ENCODE measurements at regions not wholly inside any gene's neighbourhood (a gene's known extent, or its start where the extent isn't known, plus 50 kb on each side); places are given as distances from the start of the nearest gene placed in this dataset.
A peak's percentile ranks its signal among the peaks of the same experiment; 100 is the strongest.
"Not testable (repeated sequence)": the region's sequence is repeated elsewhere in the genome, so short reads cannot be mapped to it uniquely, and the experiment has no call there.

DNA sequence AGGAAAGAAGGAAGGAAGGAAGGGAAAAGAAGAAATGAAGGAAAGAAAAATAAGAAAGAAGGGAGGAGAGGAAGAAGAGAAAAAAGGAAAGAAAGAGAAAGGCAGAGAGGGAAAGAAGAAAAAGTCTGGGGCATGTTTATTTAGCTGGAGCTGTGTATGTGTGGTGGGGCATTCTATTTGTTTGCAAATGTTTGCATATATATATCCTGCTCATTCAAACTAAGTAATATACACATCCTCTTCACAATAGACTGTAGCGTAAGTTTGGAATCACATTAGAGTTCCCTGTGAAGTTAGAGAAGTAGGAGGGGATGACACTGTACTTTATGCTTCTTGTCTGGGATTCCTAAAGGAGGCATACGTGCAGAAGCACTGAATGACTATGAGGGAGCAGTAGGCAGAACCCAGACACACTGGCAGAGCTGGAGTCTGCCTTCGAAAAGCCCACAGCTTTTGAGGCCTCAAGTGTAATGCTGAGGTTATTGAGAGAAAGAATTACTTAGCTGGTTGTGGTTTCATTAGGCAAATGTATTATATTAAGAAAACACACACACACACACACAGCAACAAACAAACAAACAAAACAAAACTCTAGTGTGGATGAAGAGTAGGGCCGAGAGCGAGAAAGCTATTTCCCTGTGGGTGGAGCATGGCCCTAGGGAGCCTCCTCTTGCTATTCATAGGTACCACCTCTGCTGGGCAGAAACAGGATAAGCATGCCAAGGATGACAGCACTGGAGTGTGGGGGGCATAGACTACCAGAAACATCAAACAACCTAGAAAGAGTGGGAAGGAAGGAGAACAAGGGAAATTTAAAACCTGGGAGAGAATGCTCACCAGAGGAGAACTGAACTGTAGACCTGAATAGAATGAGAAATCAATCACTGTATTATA, 905.1 kb upstream of the NXPH2 start:
- no peak for DNase-seq

DNA sequence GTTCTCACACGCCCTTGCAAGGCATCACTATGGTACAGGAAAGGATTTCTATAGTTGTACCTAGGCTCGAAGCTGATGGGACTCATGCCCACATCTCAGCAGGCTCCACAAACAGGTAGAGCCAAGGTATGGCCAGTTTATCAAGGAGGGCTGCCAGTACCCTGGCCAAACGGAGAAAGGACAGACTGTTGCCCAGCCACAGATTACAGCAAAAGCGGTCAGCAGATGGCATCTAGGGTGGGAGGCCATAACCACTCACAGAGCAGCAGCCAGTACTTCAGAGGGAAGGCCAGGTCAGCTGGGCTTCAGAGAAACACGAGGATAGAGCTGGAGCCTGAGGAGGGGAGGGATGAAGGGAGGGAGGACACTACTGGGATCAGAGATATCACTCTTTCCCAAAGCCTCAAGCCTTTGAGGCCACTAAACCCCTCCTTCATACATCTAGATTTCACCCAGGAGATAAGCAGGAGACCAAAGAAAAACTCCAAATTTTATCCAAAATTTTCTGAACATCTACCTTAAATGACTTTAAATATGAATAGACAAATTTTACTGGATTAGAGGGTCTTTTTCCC, 904.2 kb upstream of the NXPH2 start:
- DNase-seq = no peak

DNA sequence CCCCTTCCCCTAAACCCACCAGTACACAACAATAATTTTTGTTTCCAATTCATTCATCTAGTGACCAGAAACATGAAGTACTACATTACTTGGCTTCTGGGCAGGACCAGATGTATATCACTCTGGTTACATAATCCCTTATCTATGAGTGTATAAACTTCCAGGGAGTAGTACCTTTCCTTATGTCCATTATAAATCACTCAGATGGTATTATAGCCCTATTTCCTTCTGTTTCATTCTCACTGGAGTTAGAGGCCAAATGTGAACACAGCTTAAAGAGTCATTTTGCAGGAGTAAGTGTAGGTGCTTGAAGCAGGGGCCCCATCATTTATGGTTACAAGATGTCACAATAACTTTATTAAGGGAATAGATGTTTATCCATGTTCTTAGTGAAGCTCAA, 894.4 kb upstream of the NXPH2 start:
- no peak for DNase-seq

DNA sequence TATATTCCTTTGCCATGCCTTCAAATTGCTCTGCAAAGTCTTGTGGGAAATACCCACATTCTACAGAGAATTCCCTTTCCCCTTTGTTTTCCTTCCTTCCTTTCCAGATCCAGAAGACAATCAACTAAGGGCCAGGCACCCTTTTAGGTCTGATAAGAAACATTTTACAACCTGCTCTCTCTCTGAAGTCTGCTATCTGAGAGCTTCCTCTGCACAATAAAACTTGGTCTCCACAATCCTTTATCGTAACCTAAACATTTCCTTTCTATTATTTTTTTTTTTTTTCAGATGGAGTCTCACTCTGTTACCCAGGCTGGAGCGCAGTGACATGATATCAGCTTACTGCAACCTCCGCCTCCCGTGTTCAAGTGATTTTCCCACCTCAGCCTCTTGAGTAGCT, 893.3 kb upstream of the NXPH2 start:
- not testable (repeated sequence) for DNase-seq

DNA sequence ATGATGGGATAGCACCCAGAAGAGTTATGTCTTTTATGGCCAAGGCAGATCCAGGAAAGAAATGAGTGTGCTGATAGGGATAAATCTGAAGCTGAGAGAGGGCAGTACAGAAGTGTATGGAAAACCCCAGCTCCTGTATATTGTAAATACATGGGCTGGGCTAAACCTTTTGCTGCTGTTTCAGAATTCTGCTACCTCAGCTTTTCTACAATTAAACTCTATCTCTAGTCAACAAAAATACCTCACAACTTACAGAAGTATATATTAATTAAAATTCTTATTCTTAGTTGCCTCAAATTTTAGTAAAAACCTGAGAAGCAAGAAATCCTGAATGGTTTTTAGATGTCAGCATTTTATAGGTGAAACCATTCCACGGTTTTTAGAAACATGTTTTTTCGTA, 889.5 kb upstream of the NXPH2 start:
- no peak for DNase-seq

DNA sequence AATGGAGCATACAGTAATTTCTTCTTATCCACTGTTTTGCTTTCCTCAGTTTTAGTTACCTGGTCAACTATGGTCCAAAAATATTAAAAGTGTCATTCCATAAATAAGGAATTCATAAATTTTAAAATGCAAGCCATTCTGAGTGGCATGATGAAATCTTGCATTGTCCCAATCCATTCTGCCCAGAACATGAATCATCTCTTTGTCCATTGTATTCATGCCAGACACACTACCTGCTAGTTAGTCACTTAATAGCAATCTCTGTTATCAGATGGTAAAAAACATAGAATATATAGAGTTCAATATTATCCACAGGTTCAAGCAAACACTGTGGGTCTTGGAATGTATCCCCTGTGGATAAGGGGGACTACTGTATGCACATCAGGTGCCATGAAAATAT, 872.2 kb upstream of the NXPH2 start:
- DNase-seq = no peak

DNA sequence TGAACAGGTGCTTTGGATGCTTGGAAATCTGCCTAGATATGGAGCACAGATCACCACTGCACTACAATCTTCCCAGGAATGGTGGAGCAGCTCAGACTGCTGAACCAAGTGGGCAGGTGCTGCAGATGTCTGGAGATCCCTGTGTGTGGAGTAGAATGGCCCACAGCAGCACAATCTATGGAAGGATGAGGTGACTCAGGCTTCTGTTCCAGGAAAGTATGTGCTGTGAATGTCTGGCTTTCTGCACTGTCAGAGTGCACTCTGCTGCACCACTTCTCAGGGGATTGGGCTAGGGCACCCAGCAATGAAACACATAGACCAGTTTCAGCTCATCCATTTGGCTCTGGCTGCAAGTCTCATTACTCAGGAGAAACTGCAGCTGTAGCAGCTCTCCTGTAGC, 865.4 kb upstream of the NXPH2 start:
- no peak for DNase-seq

DNA sequence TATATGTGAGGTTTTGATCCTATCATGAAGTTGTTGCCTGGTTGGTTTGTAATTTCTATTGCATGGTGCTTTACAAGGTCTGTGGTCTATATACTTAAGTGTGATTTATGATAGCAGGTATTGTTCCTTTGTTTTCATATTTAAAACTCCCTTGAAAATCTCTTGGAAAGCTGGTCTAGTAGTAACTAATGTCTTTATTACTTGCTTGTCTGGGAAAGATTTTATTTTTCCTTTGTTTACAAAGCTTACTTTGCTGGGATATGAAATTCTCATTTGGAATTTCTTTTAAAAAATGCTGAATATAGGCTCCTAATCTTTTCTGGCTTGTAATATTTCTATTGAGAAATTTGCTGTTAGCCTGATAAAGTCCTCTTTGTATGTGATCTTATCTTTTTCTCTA, 862.9 kb upstream of the NXPH2 start:
- no peak for DNase-seq

DNA sequence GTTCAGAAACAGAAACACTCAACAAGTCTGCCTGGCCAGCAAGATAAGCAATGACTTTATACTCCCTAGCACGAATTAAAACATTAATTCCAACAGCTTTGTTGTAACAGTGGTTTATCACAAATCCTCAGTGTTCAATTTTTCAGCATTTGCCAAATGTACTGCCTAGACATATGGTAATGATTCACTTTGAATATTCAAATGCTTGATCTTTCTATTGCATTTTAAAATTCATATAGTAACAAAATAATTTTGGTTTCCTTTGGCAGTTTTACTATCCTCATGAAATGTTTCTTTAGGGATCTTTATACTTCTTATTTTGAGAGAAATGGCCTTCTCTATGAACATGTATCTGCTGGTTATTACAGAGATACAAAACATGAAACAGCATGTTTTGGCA, 851.8 kb upstream of the NXPH2 start:
- no peak for DNase-seq

DNA sequence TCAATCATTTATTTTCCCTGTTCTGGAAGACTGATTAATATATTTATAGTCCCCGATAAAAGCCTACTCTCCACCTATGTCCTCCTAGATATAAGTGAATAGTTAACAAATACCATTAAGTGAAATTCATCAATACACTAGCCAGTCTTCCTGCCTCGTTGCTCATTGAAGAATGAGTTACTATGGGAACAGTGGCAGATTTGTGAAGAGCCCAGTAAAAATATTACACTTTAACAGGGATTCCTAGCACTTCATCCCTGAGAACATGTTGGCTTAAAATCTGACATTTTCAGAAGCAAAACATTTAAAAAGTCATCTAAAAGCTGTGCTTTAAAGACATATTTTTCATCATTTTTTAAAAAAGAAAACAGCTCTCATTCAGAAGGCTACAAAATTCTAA, 848.7 kb upstream of the NXPH2 start:
- DNase-seq = no peak

DNA sequence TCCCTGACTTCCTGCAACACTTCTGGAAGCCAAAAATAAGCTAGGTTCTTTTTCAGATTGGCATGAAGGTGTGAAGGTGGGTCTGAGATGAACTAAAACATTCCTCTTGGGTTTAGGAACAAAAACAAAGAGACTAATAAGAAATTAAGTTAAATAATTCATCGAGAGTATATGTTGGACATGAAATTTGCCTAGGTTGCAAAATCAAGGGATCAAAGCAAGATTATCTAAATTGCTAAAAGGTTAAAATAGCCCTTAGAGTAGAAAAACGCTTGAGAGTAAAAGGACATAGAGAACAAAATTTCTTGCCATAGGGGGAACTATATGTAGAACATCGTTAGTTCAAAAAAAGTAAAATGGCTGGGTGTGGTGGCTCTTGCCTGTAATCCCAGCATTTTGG, 845.9 kb upstream of the NXPH2 start:
- no peak for DNase-seq

DNA sequence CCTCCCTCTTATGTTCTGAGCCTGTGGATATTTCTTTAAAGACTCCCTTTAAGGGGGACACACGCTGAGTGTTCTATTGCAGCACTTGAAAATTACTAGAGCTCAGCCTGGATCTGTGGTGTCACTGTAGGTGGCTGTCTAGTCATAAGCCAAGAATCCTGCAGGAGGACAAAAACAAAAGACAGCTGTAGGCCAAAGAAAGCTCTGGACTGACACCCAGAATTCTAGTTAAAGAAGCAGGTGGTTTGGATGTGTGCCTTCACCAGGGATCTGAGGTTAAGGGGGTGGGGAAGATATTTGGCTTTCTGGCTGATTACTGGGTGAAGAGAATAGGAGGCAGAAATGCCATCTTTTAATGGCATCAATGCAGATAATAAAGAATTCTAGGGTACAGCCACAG, 842.5 kb upstream of the NXPH2 start:
- no peak for DNase-seq

DNA sequence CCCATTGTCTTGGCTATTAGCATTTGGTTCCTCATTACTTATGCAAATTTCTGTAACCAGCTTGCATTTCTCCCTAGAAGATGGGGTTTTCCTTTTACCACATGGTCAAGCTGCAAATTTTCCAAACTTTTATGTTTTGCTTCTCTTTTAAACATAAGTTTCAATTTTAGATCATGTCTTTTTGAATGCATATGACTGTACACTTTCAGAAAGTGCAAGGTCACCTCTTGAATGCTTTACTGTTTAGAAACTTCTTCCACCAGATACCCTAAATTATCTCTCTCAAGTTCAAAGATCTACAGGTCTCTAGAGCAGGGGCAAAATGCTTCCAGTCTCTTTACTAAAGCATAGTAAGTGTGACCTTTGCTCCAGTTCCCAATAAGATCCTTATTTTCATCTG, 837.6 kb upstream of the NXPH2 start:
- no peak for DNase-seq

DNA sequence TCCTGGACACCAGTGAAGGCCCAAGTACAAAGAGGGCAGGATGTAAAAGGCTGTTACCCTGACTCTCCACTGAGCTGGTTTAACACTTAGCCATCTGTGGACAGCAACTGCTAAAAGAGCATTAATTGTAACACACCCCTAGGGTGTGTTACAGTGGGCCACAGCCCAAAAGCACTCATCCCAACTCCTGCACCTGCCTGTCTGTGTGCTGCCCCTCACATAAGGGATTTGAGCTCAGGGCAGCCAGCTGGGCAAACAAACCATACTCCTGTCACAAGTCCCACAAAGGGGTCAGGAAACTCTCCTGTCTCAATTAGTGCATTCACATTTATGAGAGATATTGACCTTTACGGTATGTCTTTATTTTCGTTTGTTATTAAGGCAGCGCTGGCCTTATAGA, 833.1 kb upstream of the NXPH2 start:
- peak; percentile 81 for DNase-seq

DNA sequence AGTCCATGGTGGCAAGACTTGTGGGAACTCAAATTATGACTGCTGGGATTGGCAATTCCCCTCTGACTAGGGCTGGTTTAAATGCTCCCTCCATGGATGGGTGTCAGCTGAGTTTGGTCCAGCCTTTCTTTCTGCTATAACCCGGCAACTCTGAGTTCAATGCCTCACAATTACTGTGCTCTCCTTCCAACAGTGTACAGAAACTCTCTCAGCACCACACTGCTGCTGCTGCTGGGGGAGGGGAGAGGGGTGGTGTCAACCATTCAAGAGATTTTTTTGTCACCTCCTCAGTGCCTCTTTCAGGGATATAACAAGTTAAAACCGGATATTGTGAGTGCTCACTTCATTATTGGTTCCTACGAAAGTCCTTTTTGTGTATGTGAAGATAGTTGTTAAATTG, 830.3 kb upstream of the NXPH2 start:
- no peak for DNase-seq

DNA sequence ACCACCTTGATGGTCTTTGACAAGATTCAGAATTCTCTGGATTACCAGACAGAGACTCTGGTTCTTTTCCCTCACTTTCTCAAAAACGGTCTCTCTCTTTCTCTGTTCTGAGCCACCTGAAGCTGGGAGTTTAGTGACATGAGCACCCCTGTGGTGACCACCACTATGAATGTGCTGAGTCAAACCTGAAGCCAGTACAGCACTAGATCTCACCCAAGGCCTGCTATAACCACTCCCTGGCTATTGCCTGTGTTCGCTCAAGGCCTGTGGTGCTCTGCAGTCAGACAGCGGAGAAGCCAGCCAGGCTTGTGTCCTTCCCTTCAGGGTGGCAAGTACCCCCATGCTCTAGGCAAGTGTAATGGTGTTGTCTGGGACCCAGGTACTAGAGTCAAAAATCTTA, 828.9 kb upstream of the NXPH2 start:
- DNase-seq = no peak

DNA sequence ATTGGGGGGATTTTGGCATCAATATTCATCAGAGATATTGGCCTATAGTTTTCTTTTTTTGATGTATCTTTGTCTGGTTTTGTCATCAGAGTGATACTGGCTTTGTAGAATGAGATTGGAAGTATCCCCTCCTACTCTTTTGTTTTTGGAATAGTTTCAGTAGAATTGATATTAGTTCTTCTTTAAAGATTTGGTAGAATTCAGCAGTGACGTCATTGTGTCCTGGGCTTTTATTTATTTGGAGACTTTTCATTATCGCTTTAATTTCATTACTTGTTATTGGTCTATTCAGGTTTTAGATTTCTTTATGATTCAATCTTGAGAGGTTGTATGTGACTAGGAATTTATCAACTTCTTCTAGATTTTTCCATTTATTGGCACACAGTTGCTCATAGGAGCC, 825.5 kb upstream of the NXPH2 start:
- no peak for DNase-seq

DNA sequence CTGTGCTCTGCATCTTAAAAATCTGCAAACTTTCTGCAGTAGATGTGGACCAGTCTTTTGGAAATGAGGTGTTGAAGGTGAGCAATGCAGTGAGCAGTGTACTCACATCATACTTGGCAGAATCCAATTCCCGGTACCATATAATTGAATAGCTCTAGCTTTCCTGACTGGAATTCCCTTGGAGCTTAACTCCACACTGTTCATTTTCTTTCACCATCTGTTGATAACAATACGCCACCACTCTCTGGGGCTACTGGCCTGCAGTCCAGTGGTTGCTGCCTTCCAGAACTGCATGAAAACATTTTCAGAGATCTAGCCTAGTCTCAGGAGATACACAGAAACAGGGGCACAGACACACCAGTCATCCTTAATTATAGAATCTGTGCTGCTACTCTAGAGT, 820.0 kb upstream of the NXPH2 start:
- no peak for DNase-seq

DNA sequence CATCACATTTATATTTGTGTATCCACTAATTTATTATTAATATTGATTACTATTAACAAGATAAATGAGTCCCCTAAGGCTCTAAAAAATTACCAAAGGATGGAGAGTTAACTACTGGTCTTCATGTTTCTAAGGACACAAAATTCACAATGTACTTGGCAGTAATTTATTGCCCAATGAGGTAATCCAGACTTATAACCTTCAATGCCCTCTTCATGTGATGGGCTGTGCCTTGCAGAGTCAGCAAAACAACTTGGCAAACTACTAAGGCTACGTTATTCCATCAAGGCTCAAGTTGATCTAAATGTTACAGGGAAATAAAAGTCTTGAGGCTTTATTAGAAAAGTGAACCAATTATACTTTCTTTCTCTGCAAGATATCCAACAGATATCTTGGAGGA, 804.9 kb upstream of the NXPH2 start:
- DNase-seq = no peak

DNA sequence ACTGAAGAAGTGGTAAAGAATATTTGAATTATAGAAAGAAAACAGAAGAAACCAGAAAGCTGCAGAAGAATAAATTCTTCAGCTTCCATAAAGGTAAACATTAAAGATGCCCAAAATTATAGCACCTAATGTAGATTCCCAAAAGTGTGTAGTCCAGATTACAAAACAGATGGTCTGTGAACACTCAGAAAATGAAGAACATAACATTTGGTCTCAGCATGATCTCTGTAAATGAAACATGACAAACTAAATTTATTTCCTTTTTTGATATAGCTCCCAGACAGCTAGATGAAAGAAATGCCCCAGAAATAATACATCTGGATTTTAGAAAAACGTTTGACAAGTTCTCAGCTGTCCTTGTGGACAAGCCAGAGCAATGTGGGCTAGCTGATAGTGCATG, 794.2 kb upstream of the NXPH2 start:
- no peak for DNase-seq

DNA sequence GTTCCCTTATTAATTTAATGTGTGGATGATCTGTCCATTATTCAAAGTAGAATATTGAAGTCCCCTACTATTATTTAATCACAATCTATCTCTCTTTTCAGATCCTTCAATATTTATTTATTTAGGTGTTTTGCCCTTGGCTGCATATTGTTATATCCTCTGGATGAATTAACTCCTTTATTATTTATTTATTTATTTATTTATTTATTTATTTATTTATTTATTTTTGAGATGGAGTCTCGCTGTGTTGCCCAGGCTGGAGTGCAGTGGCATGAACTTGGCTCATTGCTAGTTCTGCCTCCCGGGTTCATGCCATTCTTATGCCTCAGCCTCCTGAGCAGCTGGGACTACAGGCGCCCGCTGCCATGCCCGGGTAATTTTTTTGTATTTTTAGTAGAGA, 776.6 kb upstream of the NXPH2 start:
- no peak for DNase-seq

DNA sequence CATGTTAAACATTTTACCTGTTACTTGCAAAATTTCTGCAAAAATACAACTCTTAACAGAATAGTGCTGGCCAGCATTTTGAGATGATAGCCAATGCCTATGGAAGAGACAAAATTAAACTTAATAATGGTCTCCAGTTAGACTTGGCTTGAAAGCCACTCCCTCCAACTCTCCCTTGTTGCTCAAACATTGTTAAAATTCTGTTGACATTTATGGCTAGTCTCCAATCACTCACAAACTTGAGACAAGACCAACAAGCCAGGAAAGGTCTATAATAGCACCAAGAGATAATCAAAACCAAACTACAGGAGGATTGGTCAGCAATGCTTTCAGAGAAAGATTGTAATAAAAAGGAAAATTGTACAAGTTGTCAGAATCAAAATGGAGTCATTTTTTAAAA, 770.7 kb upstream of the NXPH2 start:
- no peak for DNase-seq

DNA sequence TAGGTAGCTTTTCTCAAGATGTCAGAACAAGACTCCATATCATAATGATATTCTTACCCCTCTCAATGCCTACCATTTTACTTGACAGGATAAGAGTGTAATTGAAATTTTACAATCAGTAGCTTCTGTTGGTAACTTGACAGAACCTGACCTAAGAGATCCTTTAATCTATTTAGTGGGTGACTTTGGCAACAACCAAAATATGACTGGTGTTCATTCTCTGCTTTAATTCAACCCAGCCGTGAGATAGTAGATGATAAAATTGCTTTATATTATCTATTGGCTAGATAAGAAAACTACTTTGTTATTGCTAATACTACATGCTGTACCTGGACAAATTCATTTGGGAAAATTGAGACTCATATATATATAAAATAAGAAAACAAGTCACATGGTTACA, 770.2 kb upstream of the NXPH2 start:
- no peak for DNase-seq

DNA sequence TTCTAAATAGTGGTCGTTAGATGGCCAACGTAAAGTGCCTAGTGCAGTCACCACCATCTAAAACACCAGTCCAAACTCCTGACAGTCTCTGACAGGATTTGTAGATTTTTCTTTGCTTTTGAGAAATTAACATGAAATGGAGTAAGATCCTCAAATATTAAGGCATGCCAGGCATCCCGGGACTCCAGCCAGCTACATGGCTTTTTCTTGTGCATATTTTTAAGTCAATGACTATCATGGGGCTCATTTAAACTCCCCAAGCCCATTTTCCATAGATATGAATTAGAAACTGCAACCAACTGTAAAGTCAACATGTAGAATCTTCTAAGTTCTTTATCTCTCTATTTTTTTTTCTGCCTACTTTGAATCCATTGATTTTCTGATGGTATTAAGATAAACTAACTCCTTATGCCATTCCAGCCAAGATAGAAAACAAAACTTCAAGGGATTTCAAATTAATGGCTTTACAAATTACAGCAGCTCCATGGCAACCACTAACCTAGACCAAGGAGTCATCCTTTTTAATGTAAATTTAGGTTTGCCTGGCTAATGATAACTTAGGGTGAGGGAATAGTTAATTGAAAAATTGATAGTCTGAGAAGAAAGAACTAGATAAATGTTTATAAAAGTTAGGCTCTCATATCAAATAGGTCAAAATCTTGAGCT, 764.1 kb upstream of the NXPH2 start:
- no peak for DNase-seq
